Rectal smooth muscle tissue (tissue), 1 donor: ENCODE measurements at regions not wholly inside any gene's neighbourhood (a gene's known extent, or its start where the extent isn't known, plus 50 kb on each side); places are given as distances from the start of the nearest gene placed in this dataset.

Experiments used
- H3K27ac ChIP-seq: one replicate; pipeline ENCODE4 v1.7.0; 2013; ENCODE audit warnings: low read depth, low read length, inconsistent platforms
- H3K27me3 ChIP-seq: one replicate; pipeline ENCODE4 v1.7.0; 2013; ENCODE audit warnings: low read length; ENCODE audit not compliant: control insufficient read depth, insufficient read depth
- H3K36me3 ChIP-seq: one replicate; pipeline ENCODE4 v1.7.0; 2013; ENCODE audit warnings: low read length; ENCODE audit not compliant: control insufficient read depth, insufficient read depth
- H3K4me1 ChIP-seq: one replicate; pipeline ENCODE4 v1.7.0; 2013; ENCODE audit warnings: low read length; ENCODE audit not compliant: control insufficient read depth, insufficient read depth
- H3K4me3 ChIP-seq: one replicate; pipeline ENCODE4 v1.7.0; 2013; ENCODE audit warnings: low read length
- H3K9ac ChIP-seq: one replicate; pipeline ENCODE4 v1.7.0; 2013; ENCODE audit warnings: low read length

DNA sequence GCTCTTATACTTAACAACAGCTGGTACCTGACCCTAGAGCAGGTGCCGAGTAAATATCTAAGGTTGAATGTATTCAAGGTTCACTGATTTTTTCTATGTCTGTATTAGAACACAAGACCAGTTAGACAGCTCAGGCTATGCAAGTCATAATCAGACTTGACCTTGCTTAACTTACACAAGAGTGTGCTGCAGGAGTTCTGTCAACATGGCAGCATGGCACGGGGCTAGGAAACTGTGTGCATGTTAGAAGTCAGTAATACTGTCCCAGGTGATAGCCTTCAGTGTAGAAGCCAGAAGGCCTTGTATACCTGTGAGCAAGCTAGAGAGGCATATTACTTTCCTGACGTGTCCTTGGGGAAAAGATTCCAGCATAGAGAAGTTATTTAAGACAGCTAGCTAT is 253.1 kb downstream of the FAT3 start:
- Histone ChIP-seq H3K27ac (no peak overlapping the region), H3K27me3 (no peaks in the 10 kb centered on the region), H3K36me3 (no peaks in the 10 kb centered on the region)

DNA sequence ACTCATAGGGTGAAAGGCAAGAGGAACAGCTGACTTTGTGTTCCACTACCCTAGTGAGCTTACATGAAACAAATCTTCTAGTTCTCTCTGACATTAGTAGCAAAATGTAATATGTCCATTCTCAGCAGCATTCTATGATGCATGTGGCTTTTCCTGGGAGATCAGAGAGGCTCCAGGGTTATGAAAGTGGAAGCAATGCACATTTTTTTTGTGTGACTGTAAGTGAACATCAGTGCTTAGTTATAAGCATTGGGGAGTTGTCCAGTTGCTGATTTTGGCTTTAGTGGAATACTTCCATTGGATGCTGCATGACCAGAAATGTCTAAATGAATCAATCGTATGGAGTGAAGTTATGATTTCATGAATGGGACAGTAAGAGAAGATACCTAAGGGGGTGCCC is 255.9 kb downstream of the FAT3 start:
- H3K4me3 ChIP-seq: no peak overlapping the region

More for the DNA sequence above, 253.1 kb downstream of the FAT3 start:
- H3K9ac ChIP-seq: no peak overlapping the region
- H3K4me1 ChIP-seq: no peaks in the 10 kb centered on the region
- no peak overlapping the region for H3K4me3 ChIP-seq

GRCh38 chr11:92482492-92483060 is 258.0 kb downstream of the FAT3 start:
- Histone ChIP-seq H3K27me3 (no peaks in the 10 kb centered on the region), H3K9ac (no peak overlapping the region), H3K27ac (no peak overlapping the region), H3K36me3 (no peaks in the 10 kb centered on the region), H3K4me1 (no peaks in the 10 kb centered on the region), H3K4me3 (no peak overlapping the region)

More for the DNA sequence above, 255.9 kb downstream of the FAT3 start:
- H3K27ac ChIP-seq: no peak overlapping the region
- H3K4me1 ChIP-seq: no peaks in the 10 kb centered on the region
- H3K36me3 ChIP-seq: no peaks in the 10 kb centered on the region
- no peak overlapping the region for H3K9ac ChIP-seq
- no peaks in the 10 kb centered on the region for H3K27me3 ChIP-seq

DNA sequence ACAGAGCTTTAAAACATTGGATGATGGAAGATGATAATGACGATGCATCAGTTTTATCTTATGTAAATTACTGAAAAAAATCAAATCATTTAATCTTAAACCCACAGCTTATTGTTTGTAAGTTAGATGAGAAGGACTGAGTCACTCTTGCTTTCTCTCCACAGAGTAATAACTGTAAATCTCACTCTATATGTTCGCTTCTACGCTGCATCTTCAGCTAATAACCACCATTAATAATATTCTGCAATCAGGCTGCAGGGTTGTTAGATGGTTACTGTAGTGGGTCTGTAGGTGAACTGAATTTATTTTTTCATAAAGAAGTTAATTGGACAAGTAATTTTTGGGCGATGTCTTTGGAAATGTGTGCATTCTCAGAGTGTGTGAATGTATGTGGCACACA is 260.0 kb downstream of the FAT3 start:
- H3K9ac ChIP-seq: no peak overlapping the region
- no peaks in the 10 kb centered on the region for H3K27me3 ChIP-seq
- no peak overlapping the region for H3K27ac ChIP-seq
- no peak overlapping the region for H3K4me3 ChIP-seq
- H3K4me1 ChIP-seq: no peaks in the 10 kb centered on the region
- H3K36me3 ChIP-seq: no peaks in the 10 kb centered on the region

DNA sequence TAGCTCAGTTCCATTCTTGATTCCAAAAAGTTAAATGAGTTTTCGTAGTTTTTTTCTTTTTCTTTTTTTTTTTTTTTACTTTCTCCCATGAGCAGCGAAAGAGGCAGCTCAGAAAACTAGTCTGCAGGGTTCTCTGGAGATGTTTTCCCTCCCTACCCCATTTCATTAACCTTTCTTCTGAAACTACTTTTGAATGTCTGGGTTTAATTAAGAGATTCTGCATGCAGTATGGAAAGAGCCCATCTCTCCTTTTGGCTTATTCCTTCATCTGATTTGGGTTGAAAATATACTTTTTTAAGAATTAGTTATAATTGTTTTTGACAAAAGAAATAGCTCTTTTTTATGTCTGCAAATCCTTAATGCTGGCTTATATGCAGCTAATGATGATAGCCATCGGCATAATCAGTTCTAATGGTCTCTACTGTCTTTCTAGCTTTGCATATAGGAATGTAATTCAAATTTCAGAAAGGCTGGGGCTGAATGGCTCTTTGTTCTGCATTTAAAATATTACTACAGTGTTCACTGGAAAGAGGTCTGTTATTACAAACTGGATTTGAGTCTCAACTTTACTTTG is 265.3 kb downstream of the FAT3 start:
- no peak overlapping the region for H3K9ac ChIP-seq
- H3K4me3 ChIP-seq: no peak overlapping the region
- no peaks in the 10 kb centered on the region for H3K4me1 ChIP-seq
- H3K36me3 ChIP-seq: no peaks in the 10 kb centered on the region
- no peak overlapping the region for H3K27ac ChIP-seq
- H3K27me3 ChIP-seq: no peaks in the 10 kb centered on the region

- H3K9ac ChIP-seq: no peak overlapping the region
Measured at GRCh38 chr11:92492372-92492771, 267.8 kb downstream of the FAT3 start.

GRCh38 chr11:92495107-92495793 is 270.6 kb downstream of the FAT3 start:
- no peak overlapping the region for H3K27ac ChIP-seq
- no peak overlapping the region for H3K4me3 ChIP-seq
- H3K4me1 ChIP-seq: no peaks in the 10 kb centered on the region
- H3K36me3 ChIP-seq: no peaks in the 10 kb centered on the region
- no peaks in the 10 kb centered on the region for H3K27me3 ChIP-seq
- no peak overlapping the region for H3K9ac ChIP-seq

More at GRCh38 chr11:92492372-92492771, 267.8 kb downstream of the FAT3 start:
- Histone ChIP-seq H3K4me3 (no peak overlapping the region), H3K27me3 (no peaks in the 10 kb centered on the region), H3K4me1 (no peaks in the 10 kb centered on the region), H3K27ac (no peak overlapping the region), H3K36me3 (no peaks in the 10 kb centered on the region)

DNA sequence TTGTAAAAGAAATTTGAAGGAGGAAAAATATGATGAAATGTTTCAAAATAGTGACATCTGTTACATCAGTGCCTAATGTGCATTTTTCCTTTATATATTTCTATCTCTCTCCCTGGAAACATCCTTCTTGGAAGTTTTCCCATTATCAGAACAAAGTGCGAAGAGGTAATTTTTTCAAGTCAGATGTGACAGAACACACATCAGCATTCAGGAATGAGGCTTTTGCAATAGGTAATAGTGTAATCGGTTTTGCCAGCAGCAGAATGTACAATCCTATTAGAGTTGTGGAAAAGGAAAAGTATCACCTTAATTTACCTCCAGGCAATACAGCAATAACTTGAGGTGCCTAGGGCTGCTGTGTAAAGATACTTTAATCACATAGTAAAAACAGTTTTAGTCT is 275.8 kb downstream of the FAT3 start:
- no peaks in the 10 kb centered on the region for H3K36me3 ChIP-seq
- no peak overlapping the region for H3K27ac ChIP-seq
- no peaks in the 10 kb centered on the region for H3K27me3 ChIP-seq
- no peak overlapping the region for H3K9ac ChIP-seq
- H3K4me1 ChIP-seq: no peaks in the 10 kb centered on the region
- H3K4me3 ChIP-seq: no peak overlapping the region

GRCh38 chr11:92501066-92501739 is 276.6 kb downstream of the FAT3 start:
- Histone ChIP-seq H3K27me3 (no peaks in the 10 kb centered on the region), H3K4me1 (no peaks in the 10 kb centered on the region), H3K36me3 (no peaks in the 10 kb centered on the region), H3K27ac (no peak overlapping the region), H3K9ac (no peak overlapping the region), H3K4me3 (no peak overlapping the region)

DNA sequence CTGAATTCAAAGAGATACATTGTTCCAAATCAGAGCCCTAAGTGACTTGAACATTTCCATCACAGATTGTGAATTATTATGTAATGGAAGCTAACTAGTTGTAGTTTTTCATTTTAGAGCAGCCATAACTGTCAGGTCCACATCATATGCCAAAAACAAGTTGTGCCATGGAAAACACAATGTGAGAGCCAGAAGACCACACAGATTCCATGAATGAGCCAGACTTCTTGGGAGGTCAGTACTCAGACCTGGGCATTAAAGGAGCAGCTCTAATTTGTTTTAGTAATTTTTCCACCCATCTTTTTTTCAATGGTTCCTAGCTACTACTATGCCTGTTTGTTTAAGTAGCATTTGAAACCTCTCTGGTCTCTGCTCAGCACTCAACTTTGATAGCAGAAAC is 279.4 kb downstream of the FAT3 start:
- Histone ChIP-seq H3K4me3 (no peak overlapping the region), H3K36me3 (no peaks in the 10 kb centered on the region), H3K27ac (no peak overlapping the region), H3K27me3 (no peaks in the 10 kb centered on the region), H3K4me1 (no peaks in the 10 kb centered on the region), H3K9ac (no peak overlapping the region)

DNA sequence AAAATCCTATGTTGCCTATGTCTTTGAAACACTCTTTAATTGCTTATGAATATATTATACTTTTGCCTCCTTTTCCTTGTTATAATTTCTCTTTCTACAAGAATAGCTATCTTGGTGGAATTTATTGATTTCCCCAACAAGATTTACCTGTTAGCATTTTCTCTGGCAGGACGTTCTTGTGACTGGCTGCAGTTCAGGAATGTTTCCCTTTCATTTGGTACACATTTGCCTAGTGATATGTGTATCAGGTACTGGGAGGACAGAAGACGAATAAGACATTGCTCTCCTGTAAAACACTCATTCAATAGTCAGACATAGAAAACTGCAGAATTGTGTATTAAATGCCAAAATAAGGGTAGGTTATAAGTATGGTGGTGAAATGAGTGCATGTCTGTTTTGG is 279.9 kb downstream of the FAT3 start:
- Histone ChIP-seq H3K36me3 (no peaks in the 10 kb centered on the region), H3K9ac (no peak overlapping the region), H3K4me1 (no peaks in the 10 kb centered on the region), H3K4me3 (no peak overlapping the region), H3K27ac (no peak overlapping the region), H3K27me3 (no peaks in the 10 kb centered on the region)

DNA sequence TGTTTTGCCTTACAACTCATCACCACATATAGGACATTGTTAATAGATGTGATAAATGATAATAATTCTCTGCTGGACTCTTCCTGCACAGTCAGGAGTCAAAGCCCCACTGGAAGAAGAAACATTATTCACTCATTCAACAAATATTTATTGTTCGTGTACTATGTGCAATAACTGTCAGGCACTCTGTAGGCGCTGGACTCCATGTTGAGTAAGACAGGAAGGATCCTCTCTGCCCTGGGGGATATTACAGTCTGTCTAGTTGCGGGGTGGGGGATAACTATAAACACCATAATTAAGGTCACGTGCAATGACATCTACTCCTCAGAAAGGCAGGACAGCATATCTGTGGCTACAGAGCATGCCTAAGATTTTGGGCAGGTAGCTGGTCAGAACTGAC is 281.1 kb downstream of the FAT3 start:
- no peak overlapping the region for H3K27ac ChIP-seq
- H3K36me3 ChIP-seq: no peaks in the 10 kb centered on the region
- no peak overlapping the region for H3K4me3 ChIP-seq
- H3K27me3 ChIP-seq: no peaks in the 10 kb centered on the region
- no peak overlapping the region for H3K9ac ChIP-seq
- no peaks in the 10 kb centered on the region for H3K4me1 ChIP-seq
